GM12878 (cell line): ENCODE measurements at regions not wholly inside any gene's neighbourhood (a gene's known extent, or its start where the extent isn't known, plus 50 kb on each side); places are given as distances from the start of the nearest gene placed in this dataset.

ENCODE experiments used
- ATAC-seq: fragments of 200-7000 bp; cut with Tn5 transposase; 3 replicates; pipeline ENCODE4 v1.9.1; 2020; ENCODE audit warnings: mild to moderate bottlenecking, moderate library complexity
- BruUV-seq: library from RNA; stranded (reverse); fragments of 400-500 nt; replicated peaks from 2 replicates; lab custom pipeline; 2021; lab: Mats Ljungman, UMichigan
- CTCF ChIA-PET: fragments of 300-600 bp; sonication (Branson Sonifier 250); formaldehyde crosslinking; extraction: SDS; loops from one replicate; lab custom pipeline; 2021; ENCODE audit warnings: inconsistent platforms; lab: Yijun Ruan, JAX
- POLR2A ChIA-PET: fragments of 350-600 bp; formaldehyde crosslinking; extraction: SDS; loops from one replicate; lab custom pipeline; 2021; ENCODE audit warnings: inconsistent platforms; lab: Charles Lee
- RAD21 ChIA-PET: fragments of 300-600 bp; sonication (Branson Sonifier 250); formaldehyde crosslinking; loops from one replicate; lab custom pipeline; 2023; ENCODE audit warnings: antibody characterized with exemption; ENCODE audit not compliant: unreplicated experiment; lab: Charles Lee
- SMC1A ChIA-PET: fragments of 300-600 bp; sonication (Branson Sonifier 250); formaldehyde crosslinking; loops from one replicate; lab custom pipeline; 2023; ENCODE audit not compliant: unreplicated experiment, uncharacterized antibody; lab: Charles Lee
- DNase-seq: peaks from one replicate; pipeline ENCODE4 v3.0.0-alpha.2; 2011; ENCODE audit warnings: low read depth, low spot score
- FAIRE-seq: peaks from 3 replicates; lab custom pipeline; 2011; peaks lifted over from hg19 to GRCh38; lab: Jason Lieb, UNC
- H2AFZ ChIP-seq: 2 replicates; pipeline ENCODE4 v1.6.0; 2011; ENCODE audit warnings: low read depth, low read length, control low read depth; ENCODE audit not compliant: control insufficient read depth
- H3K27ac ChIP-seq: 2 replicates; pipeline ENCODE4 v1.5.1; 2011; ENCODE audit warnings: control low read depth; ENCODE audit not compliant: control insufficient read depth, insufficient read depth
- H3K27me3 ChIP-seq, 2 experiments: replicated peaks in 1 of 2; 2 replicates each; pipeline versions ENCODE4 v1.6.0 to v1.6.1; 2011; ENCODE audit warnings: low read length in 1 of 2; ENCODE audit not compliant: control insufficient read depth in 2 of 2, insufficient read depth in 2 of 2
- H3K36me3 ChIP-seq, 2 experiments: 2 replicates each; pipeline ENCODE4 v1.5.1; 2011; ENCODE audit warnings: low read length in 1 of 2; ENCODE audit not compliant: control insufficient read depth in 2 of 2, insufficient read depth in 2 of 2
- H3K4me1 ChIP-seq: 2 replicates; pipeline ENCODE4 v1.6.1; 2011; ENCODE audit warnings: mild to moderate bottlenecking, low read length, moderate library complexity, mixed read lengths; ENCODE audit not compliant: control insufficient read depth, insufficient read depth
- H3K4me2 ChIP-seq: 2 replicates; pipeline ENCODE4 v1.6.0; 2011; ENCODE audit warnings: control low read depth; ENCODE audit not compliant: control insufficient read depth, insufficient read depth
- H3K4me3 ChIP-seq: fragments of 200-600 bp; sonication (generic); 2 replicates; pipeline ENCODE4 v1.5.1; 2016
- H3K79me2 ChIP-seq: 2 replicates; pipeline ENCODE4 v1.6.0; 2011; ENCODE audit warnings: low read length; ENCODE audit not compliant: control insufficient read depth, insufficient read depth
- H3K9ac ChIP-seq: 2 replicates; pipeline ENCODE4 v1.8.0; 2011; ENCODE audit warnings: low read length, control low read depth, mixed read lengths; ENCODE audit not compliant: control insufficient read depth, insufficient read depth
- H3K9me3 ChIP-seq: replicated peaks from 3 replicates; pipeline ENCODE4 v1.5.1; 2011; ENCODE audit warnings: mild to moderate bottlenecking, low read length; ENCODE audit not compliant: control insufficient read depth, insufficient read depth
- H4K20me1 ChIP-seq: 2 replicates; pipeline ENCODE4 v1.6.0; 2011; ENCODE audit not compliant: control insufficient read depth, insufficient read depth
- BHLHE40 ChIP-seq, 2 experiments: fragments of 450-650 bp in 1 of 2; IDR thresholded peaks; 2 replicates each; pipeline ENCODE4 v1.6.1; 2011 to 2017; ENCODE audit warnings: low read depth in 2 of 2, borderline replicate concordance in 1 of 2, improper control_type of control experiment in 1 of 2, low read length in 1 of 2, mild to moderate bottlenecking in 1 of 2
- CHD4 ChIP-seq: fragments of 200-600 bp; sonication (generic); IDR thresholded peaks from 2 replicates; pipeline ENCODE4 v1.6.1; 2016; ENCODE audit warnings: mild to moderate bottlenecking
- CREB1 ChIP-seq: IDR thresholded peaks from 2 replicates; pipeline ENCODE4 v1.6.1; 2012; ENCODE audit warnings: low read depth, mild to moderate bottlenecking, inconsistent platforms
- ESRRA ChIP-seq: IDR thresholded peaks from 2 replicates; pipeline ENCODE4 v1.6.1; 2012; ENCODE audit warnings: mild to moderate bottlenecking, low read length, improper control_type of control experiment
- HDAC6 ChIP-seq: fragments of 200-600 bp; sonication (generic); IDR thresholded peaks from one replicate; pipeline ENCODE4 v1.8.0; 2017; ENCODE audit warnings: antibody characterized with exemption; ENCODE audit not compliant: unreplicated experiment
- SIN3A ChIP-seq: IDR thresholded peaks from 2 replicates; pipeline ENCODE4 v1.6.1; 2012; ENCODE audit warnings: low read depth, low read length, improper control_type of control experiment
- SPI1 ChIP-seq: IDR thresholded peaks from 2 replicates; pipeline ENCODE4 v1.6.1; 2011; ENCODE audit warnings: low read depth, mild to moderate bottlenecking, low read length, moderate library complexity, borderline replicate concordance; ENCODE audit not compliant: insufficient read depth
- SUZ12 ChIP-seq: fragments of 200-600 bp; sonication (generic); IDR thresholded peaks from one replicate; pipeline ENCODE4 v1.6.1; 2018; ENCODE audit warnings: antibody characterized with exemption, mild to moderate bottlenecking; ENCODE audit not compliant: unreplicated experiment
- TBL1XR1 ChIP-seq: IDR thresholded peaks from 2 replicates; pipeline ENCODE4 v1.6.1; 2012; ENCODE audit warnings: low read depth, low read length, improper control_type of control experiment
- ZNF217 ChIP-seq: fragments of 450-650 bp; IDR thresholded peaks from 2 replicates; pipeline ENCODE4 v1.6.1; 2017; ENCODE audit warnings: antibody characterized with exemption, mild to moderate bottlenecking
- WGBS: methylation state at CpG from one replicate; pipeline ENCODE4 v1.1.6; 2016; ENCODE audit warnings: low lambda C conversion rate; ENCODE audit not compliant: insufficient replicate concordance, insufficient coverage; ENCODE audit errors: missing lambda C conversion rate; 5-methylcytosine and 5-hydroxymethylcytosine counted together
- in situ Hi-C: fragments of 300-500 bp; cut with MboI; formaldehyde crosslinking; loops from 9 replicates; pipeline ENCODE4 v1.14.3; 2018; ENCODE audit warnings: mixed read lengths
- intact Hi-C: fragments of 100-400 bp; cut with micrococcal nuclease; formaldehyde crosslinking; loops from one replicate; pipeline ENCODE4 v1.14.2; 2022; ENCODE audit not compliant: unreplicated experiment
- TF ChIP-seq, protein P1 (sequence below): IDR thresholded peaks from 2 replicates; pipeline ENCODE4 v1.6.1; 2012; ENCODE audit warnings: low read depth, low read length, improper control_type of control experiment
- TF ChIP-seq, protein P2 (sequence below): fragments of 450-650 bp; IDR thresholded peaks from 2 replicates; pipeline ENCODE4 v1.6.1; 2018; ENCODE audit warnings: borderline replicate concordance, mild to moderate bottlenecking; ENCODE audit not compliant: partially characterized antibody
- TF ChIP-seq, protein P3 (sequence below): IDR thresholded peaks from 2 replicates; pipeline ENCODE4 v1.6.1; 2011; ENCODE audit warnings: low read depth, low read length, improper control_type of control experiment, borderline replicate concordance

DNA sequence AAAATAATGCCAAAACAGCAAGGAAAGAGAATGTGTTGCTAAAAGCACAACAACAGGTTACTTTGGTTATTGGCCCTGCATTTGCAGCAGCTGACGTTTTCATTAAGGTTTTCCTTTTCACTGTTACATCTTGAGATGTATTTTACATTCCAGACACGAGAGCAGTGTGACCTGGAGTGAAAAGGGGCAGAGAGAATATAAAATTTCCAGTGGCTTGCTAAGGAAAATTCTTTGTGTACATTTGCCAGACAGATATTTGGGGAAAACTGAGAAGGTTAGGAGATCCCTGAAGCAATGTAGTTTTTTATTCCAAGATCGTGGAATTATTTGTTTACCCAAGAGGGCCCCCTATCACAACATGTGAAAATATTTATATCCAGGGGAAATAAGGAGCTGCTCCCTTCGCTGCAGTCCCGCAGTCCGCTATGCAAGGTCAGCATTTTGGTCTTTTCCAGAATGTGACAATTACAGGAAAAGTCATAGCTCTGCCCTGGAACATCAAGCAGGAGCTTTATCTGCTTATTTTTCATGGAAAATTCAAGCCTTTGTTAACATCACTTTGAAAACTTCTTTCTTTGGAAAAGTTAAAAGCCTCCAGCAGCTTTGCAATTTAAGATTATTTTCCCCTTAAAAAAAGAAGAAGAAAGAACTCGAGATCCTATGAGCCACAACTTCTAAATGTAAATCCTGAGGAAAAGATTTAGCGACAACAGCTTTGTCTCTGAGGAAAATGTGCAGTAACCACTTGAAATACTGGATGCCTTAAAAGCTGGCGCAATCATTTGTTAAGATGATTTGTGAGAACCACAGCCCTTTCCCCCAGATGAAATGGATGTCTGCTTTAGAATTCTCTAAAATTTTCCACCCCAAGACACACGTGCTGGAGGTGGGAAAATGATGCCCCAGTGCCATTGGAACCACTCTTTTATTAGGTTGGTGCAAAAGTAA, 256.4 kb upstream of the TPM1 start:
- intact Hi-C loops: no loop called here
- H4K20me1 ChIP-seq: no peaks in the 10 kb centered on the region
- H3K27me3 ChIP-seq: peaks cover 0 to 4% of the 10 kb centered on the region in 2 experiments; a peak in 2 of 4 replicates
- TF ChIP-seq, protein P1, sequence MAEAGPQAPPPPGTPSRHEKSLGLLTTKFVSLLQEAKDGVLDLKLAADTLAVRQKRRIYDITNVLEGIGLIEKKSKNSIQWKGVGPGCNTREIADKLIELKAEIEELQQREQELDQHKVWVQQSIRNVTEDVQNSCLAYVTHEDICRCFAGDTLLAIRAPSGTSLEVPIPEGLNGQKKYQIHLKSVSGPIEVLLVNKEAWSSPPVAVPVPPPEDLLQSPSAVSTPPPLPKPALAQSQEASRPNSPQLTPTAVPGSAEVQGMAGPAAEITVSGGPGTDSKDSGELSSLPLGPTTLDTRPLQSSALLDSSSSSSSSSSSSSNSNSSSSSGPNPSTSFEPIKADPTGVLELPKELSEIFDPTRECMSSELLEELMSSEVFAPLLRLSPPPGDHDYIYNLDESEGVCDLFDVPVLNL: no peak
- no peak for TF ChIP-seq SPI1
- TF ChIP-seq, protein P2, sequence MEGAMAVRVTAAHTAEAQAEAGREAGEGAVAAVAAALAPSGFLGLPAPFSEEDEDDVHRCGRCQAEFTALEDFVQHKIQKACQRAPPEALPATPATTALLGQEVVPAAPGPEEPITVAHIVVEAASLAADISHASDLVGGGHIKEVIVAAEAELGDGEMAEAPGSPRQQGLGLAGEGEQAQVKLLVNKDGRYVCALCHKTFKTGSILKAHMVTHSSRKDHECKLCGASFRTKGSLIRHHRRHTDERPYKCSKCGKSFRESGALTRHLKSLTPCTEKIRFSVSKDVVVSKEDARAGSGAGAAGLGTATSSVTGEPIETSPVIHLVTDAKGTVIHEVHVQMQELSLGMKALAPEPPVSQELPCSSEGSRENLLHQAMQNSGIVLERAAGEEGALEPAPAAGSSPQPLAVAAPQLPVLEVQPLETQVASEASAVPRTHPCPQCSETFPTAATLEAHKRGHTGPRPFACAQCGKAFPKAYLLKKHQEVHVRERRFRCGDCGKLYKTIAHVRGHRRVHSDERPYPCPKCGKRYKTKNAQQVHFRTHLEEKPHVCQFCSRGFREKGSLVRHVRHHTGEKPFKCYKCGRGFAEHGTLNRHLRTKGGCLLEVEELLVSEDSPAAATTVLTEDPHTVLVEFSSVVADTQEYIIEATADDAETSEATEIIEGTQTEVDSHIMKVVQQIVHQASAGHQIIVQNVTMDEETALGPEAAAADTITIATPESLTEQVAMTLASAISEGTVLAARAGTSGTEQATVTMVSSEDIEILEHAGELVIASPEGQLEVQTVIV: no peak
- TF ChIP-seq ESRRA: no peak
- TF ChIP-seq ZNF217: no peak
- TF ChIP-seq, protein P3, sequence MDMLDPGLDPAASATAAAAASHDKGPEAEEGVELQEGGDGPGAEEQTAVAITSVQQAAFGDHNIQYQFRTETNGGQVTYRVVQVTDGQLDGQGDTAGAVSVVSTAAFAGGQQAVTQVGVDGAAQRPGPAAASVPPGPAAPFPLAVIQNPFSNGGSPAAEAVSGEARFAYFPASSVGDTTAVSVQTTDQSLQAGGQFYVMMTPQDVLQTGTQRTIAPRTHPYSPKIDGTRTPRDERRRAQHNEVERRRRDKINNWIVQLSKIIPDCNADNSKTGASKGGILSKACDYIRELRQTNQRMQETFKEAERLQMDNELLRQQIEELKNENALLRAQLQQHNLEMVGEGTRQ: no peak
- no peak for TF ChIP-seq TBL1XR1
- TF ChIP-seq HDAC6: no peak
- no peak for TF ChIP-seq SIN3A
- no peak for TF ChIP-seq CHD4
- no peak for TF ChIP-seq BHLHE40 (IDR thresholded peaks at IDR 0.05; ENCODE audit: borderline replicate concordance in 1 of 2, low read depth in 2 of 2, low read length in 1 of 2)
- no peak for TF ChIP-seq CREB1
- no peak for TF ChIP-seq SUZ12
- no peak for ATAC-seq
- no peak overlapping the region for H3K4me2 ChIP-seq
- no peak for DNase-seq
- ChIA-PET CTCF (interaction anchor here (0.8 to 2.8 kb wide), 2 partner anchors 48 to 309 kb away, joined by 4 to 10 read pairs; no protein-coding TSS in a partner anchor), SMC1A (interaction anchor here (0.6 kb wide), 1 partner anchor 804 kb away, joined by 3 read pairs; no protein-coding TSS in a partner anchor), RAD21 (no interaction called here), POLR2A (no interaction called here)
- no peak overlapping the region for H3K4me3 ChIP-seq
- no TSS peak for BruUV-seq
- no peak overlapping the region for H3K9ac ChIP-seq
- in situ Hi-C loops: no loop called here
- H3K27ac ChIP-seq: no peak overlapping the region
- H3K36me3 ChIP-seq: no peaks in the 10 kb centered on the region
- no peaks in the 10 kb centered on the region for H3K79me2 ChIP-seq
- WGBS: 37% methylated on average over 10 of the region's 10 CpGs
- H3K9me3 ChIP-seq: no peaks in the 10 kb centered on the region
- no peak overlapping the region for H2AFZ ChIP-seq
- H3K4me1 ChIP-seq: no peaks in the 10 kb centered on the region
- FAIRE-seq: no peak
